ENCODE measurements at regions not wholly inside any gene's neighbourhood (a gene's known extent, or its start where the extent isn't known, plus 50 kb on each side); places are given as distances from the start of the nearest gene placed in this dataset.

DNA sequence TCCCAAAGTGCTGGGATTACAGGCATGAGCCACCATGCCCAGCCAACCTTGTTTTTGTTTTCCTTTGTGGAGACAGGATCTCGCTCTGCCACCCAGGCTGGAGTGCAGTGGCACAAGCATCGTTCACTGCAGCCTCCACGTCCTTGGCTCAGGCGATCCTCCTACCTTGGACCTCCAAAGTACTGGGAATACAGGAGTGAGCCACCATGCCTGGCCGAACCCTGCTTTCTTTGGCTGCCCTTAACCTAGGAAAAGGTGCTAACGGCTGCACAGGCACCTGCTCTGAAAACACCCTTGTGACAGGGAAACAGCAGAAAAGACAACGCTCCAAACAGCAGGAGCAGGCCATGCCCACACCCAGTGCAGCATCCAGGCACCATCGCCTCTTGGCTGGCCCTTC is 71.9 kb downstream of the OAT start:
- no peak for DNase-seq (ENCODE audit: low read depth, low spot score)
- Histone ChIP-seq H3K36me3 (ENCODE audit: control insufficient read depth, insufficient read depth, low read length) (no peaks in the 10 kb centered on the region), H3K27ac (ENCODE audit: low read length) (no peak overlapping the region), H3K4me3 (ENCODE audit: low read length) (no peak overlapping the region), H3K4me1 (ENCODE audit: control insufficient read depth, insufficient read depth, low read length) (no peaks in the 10 kb centered on the region), H3K9me3 (ENCODE audit: control insufficient read depth, insufficient read depth, low read length) (no peaks in the 10 kb centered on the region), H3K27me3 (ENCODE audit: control insufficient read depth, insufficient read depth, low read length) (no peaks in the 10 kb centered on the region)
- WGBS (ENCODE audit: insufficient coverage, insufficient read length), result no CpG with 5 or more reads among the region's 8 CpGs

DNA sequence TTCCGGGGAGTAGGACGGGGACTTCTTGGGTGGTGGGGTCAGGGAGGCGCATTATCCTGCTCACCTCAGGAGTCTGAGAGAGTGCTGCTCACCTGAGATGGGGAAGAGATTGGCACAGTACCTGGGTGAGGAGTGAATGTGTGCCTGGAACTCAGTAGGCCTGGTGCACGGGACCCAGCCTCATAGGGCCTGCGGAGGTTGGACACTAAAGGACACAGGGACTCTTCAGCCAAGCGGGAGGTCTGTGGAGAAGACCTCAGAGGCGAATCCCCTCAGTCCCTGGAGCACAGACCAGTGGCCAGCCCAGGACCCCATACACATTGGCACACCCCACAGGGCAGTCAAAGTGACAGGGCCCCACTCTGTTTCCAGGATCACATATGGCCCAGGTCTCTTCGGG is 73.2 kb downstream of the OAT start:
- Histone ChIP-seq H3K4me1 (ENCODE audit: control insufficient read depth, insufficient read depth, low read length) (no peaks in the 10 kb centered on the region), H3K27ac (ENCODE audit: low read length) (no peak overlapping the region), H3K4me3 (ENCODE audit: low read length) (no peak overlapping the region), H3K27me3 (ENCODE audit: control insufficient read depth, insufficient read depth, low read length) (no peaks in the 10 kb centered on the region), H3K9me3 (ENCODE audit: control insufficient read depth, insufficient read depth, low read length) (no peaks in the 10 kb centered on the region), H3K36me3 (ENCODE audit: control insufficient read depth, insufficient read depth, low read length) (no peaks in the 10 kb centered on the region)
- WGBS (ENCODE audit: insufficient coverage, insufficient read length), result no CpG with 5 or more reads among the region's 8 CpGs
- no peak for DNase-seq (ENCODE audit: low read depth, low spot score)

DNA sequence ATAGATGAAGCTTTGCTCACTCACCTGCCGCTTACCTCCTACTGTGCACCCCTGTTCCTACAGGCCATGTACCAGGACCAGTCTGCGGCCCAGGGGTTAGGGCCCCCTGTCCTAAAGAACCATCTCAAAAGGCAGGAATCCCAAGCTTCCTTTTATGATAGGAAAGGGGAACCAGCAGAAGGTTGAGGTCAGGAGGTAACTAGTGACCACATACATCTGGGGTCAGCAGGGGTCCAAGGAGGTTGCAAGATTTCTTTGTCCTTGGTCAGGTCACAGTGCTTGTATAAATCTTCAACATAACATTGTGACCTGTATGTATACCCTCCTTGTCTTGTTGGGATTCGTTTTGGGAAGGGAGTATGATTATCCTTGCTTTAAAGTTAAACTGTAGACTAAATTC is 73.8 kb downstream of the OAT start:
- WGBS (ENCODE audit: insufficient coverage, insufficient read length), result no CpG with 5 or more reads among the region's 3 CpGs
- DNase-seq (ENCODE audit: low read depth, low spot score), result no peak

DNA sequence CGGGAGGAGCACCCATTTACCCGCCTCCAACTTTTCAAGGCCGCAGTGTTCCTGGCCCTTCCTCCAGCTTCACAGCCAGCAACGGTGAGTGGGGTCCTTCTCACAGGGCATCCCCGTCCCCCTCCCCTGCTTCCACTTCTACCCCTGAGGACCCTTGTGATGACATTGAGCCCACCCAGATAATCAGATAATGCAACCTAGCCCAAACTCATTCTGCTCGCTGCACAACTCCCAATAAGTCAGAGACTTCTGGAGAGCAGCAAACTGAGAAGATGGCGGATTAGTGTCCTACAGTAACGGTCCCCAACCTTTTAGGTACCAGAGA is 74.5 kb downstream of the OAT start:
- WGBS (ENCODE audit: insufficient coverage, insufficient read length), result no CpG with 5 or more reads among the region's 8 CpGs
- Histone ChIP-seq H3K4me3 (ENCODE audit: low read length) (no peak overlapping the region), H3K27me3 (ENCODE audit: control insufficient read depth, insufficient read depth, low read length) (no peaks in the 10 kb centered on the region), H3K4me1 (ENCODE audit: control insufficient read depth, insufficient read depth, low read length) (no peaks in the 10 kb centered on the region), H3K27ac (ENCODE audit: low read length) (no peak overlapping the region), H3K36me3 (ENCODE audit: control insufficient read depth, insufficient read depth, low read length) (no peaks in the 10 kb centered on the region), H3K9me3 (ENCODE audit: control insufficient read depth, insufficient read depth, low read length) (no peaks in the 10 kb centered on the region)
- DNase-seq (ENCODE audit: low read depth, low spot score), result no peak

More for the DNA sequence above, 73.8 kb downstream of the OAT start:
- no peaks in the 10 kb centered on the region for H3K27me3 ChIP-seq (ENCODE audit: control insufficient read depth, insufficient read depth, low read length)
- H3K9me3 ChIP-seq (ENCODE audit: control insufficient read depth, insufficient read depth, low read length), result no peaks in the 10 kb centered on the region
- H3K27ac ChIP-seq (ENCODE audit: low read length), result no peak overlapping the region
- no peak overlapping the region for H3K4me3 ChIP-seq (ENCODE audit: low read length)
- no peaks in the 10 kb centered on the region for H3K4me1 ChIP-seq (ENCODE audit: control insufficient read depth, insufficient read depth, low read length)
- H3K36me3 ChIP-seq (ENCODE audit: control insufficient read depth, insufficient read depth, low read length), result no peaks in the 10 kb centered on the region

DNA sequence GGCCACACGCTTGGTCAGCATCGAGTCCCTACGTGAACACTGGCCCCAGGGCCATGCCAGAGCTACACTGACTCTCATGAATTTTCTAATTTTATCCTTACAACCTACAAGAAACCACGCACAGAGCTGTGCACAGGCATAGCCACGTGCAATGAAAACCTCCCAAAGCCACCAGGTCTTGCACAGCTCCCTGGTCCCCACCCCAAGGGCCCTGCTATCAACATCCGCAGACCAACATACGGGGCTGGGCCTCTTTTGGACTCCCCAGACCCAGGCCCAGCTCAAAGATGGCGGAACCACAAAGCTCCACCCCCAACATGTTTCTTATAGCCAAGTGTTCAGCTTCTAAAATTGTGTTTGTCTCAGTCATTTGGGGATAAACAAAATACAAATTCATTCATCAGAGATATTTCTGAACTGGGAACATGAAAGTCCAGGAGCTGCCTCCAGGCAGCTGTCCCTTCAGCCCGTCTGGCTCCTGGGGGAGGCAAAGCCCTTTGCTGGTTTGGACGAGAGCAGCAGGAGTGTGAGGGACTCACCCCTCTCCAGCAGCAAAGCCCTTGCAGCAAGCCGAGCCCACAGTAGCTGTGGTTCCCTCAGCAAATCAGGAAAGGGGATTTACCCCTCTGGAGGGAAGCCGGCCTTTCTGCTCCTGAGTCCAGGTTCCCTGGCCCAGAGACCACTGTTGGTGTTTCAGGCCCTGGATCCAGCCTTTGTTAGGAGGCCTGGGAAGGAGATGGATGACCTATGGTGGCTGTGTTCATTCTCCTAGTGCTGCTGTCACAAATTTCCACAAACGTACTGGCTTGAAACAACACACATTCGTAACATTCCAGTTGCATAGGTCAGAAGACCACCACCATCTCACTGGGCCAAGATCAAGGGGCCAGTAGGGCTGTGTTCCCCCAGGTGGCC is 75.1 kb downstream of the OAT start:
- no peaks in the 10 kb centered on the region for H3K4me1 ChIP-seq (ENCODE audit: control insufficient read depth, insufficient read depth, low read length)
- H3K9me3 ChIP-seq (ENCODE audit: control insufficient read depth, insufficient read depth, low read length), result no peaks in the 10 kb centered on the region
- H3K4me3 ChIP-seq (ENCODE audit: low read length), result no peak overlapping the region
- no peak overlapping the region for H3K27ac ChIP-seq (ENCODE audit: low read length)
- no peak for DNase-seq (ENCODE audit: low read depth, low spot score)
- H3K27me3 ChIP-seq (ENCODE audit: control insufficient read depth, insufficient read depth, low read length), result no peaks in the 10 kb centered on the region
- no peaks in the 10 kb centered on the region for H3K36me3 ChIP-seq (ENCODE audit: control insufficient read depth, insufficient read depth, low read length)
- no CpG with 5 or more reads among the region's 14 CpGs for WGBS (ENCODE audit: insufficient coverage, insufficient read length)

DNA sequence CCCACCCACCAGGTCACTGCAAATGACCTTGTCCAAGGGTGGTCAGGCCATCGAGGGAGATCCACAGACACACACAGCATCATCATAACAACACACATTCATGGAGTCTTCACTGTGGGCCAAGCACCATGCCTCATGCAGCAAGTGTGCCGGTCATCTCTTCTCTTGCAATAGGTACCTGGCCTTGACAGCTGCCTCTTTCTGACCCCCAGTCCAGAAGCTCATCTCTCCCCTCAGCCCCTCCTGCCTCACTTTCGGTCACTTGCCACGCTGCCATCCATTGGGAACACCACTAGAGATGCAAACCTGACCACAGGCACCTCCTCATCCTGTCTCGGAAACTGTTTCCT is 75.9 kb downstream of the OAT start:
- H3K4me3 ChIP-seq (ENCODE audit: low read length), result no peak overlapping the region

DNA sequence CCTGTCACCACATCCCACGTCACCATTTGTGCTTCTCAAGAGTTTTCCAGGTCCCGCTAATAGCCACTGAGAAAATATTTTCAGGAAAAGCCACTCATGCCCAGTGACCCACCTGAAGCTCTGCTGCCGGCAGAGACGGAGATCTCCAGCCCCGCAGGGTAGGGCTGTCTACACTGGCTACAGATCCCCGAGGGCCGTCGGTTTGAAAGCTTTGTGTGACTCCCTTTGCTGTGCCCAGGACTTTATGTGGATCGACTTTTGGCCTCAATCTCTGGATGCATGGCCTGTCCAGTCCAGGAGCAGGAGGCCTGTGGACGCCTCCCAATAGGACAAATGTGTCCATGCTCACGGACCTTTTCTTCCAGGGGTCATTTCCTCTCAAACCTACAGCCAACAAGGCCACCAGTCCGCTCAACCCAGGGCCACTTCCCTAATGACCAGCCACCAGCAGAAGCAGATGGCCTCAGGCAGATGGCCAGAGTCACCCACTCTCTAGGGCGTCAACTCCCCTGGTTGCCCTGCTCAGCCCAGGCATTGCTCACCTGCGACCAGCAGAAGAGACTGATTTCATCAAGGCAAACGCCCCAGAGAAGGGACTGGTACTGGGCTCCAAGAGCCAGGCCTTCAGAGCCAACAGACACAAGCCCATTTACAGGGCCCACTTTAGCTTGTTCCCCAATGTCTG is 76.4 kb downstream of the OAT start:
- Histone ChIP-seq H3K4me3 (ENCODE audit: low read length) (no peak overlapping the region), H3K27me3 (ENCODE audit: control insufficient read depth, insufficient read depth, low read length) (no peaks in the 10 kb centered on the region), H3K27ac (ENCODE audit: low read length) (no peak overlapping the region), H3K4me1 (ENCODE audit: control insufficient read depth, insufficient read depth, low read length) (no peaks in the 10 kb centered on the region), H3K36me3 (ENCODE audit: control insufficient read depth, insufficient read depth, low read length) (no peaks in the 10 kb centered on the region), H3K9me3 (ENCODE audit: control insufficient read depth, insufficient read depth, low read length) (no peaks in the 10 kb centered on the region)
- no CpG with 5 or more reads among the region's 15 CpGs for WGBS (ENCODE audit: insufficient coverage, insufficient read length)
- DNase-seq (ENCODE audit: low read depth, low spot score), result no peak

More for the DNA sequence above, 75.9 kb downstream of the OAT start:
- no peaks in the 10 kb centered on the region for H3K9me3 ChIP-seq (ENCODE audit: control insufficient read depth, insufficient read depth, low read length)
- no peaks in the 10 kb centered on the region for H3K27me3 ChIP-seq (ENCODE audit: control insufficient read depth, insufficient read depth, low read length)
- no peaks in the 10 kb centered on the region for H3K4me1 ChIP-seq (ENCODE audit: control insufficient read depth, insufficient read depth, low read length)
- no CpG with 5 or more reads among the region's 5 CpGs for WGBS (ENCODE audit: insufficient coverage, insufficient read length)
- no peak for DNase-seq (ENCODE audit: low read depth, low spot score)
- no peak overlapping the region for H3K27ac ChIP-seq (ENCODE audit: low read length)
- no peaks in the 10 kb centered on the region for H3K36me3 ChIP-seq (ENCODE audit: control insufficient read depth, insufficient read depth, low read length)

DNA sequence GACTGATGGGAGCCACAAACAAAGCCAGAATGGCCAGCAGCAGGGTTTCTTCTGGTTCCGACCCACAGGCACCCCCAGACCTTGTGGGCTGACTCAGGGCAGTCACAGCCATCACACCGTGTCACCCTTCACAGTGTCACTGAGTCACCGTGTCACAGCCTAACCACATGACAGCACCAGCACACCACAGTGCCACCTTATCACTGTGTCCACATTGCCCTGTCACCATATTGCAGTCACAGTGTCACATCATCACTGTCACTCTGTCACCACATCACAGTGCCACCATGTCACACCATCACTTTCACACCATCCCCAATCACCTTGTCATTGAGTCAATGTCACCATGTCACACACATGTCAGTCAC is 77.0 kb downstream of the OAT start:
- no peak for DNase-seq (ENCODE audit: low read depth, low spot score)
- Histone ChIP-seq H3K4me3 (ENCODE audit: low read length) (no peak overlapping the region), H3K27me3 (ENCODE audit: control insufficient read depth, insufficient read depth, low read length) (no peaks in the 10 kb centered on the region), H3K4me1 (ENCODE audit: control insufficient read depth, insufficient read depth, low read length) (no peaks in the 10 kb centered on the region), H3K9me3 (ENCODE audit: control insufficient read depth, insufficient read depth, low read length) (no peaks in the 10 kb centered on the region), H3K27ac (ENCODE audit: low read length) (no peak overlapping the region), H3K36me3 (ENCODE audit: control insufficient read depth, insufficient read depth, low read length) (no peaks in the 10 kb centered on the region)
- no CpG with 5 or more reads among the region's 3 CpGs for WGBS (ENCODE audit: insufficient coverage, insufficient read length)

DNA sequence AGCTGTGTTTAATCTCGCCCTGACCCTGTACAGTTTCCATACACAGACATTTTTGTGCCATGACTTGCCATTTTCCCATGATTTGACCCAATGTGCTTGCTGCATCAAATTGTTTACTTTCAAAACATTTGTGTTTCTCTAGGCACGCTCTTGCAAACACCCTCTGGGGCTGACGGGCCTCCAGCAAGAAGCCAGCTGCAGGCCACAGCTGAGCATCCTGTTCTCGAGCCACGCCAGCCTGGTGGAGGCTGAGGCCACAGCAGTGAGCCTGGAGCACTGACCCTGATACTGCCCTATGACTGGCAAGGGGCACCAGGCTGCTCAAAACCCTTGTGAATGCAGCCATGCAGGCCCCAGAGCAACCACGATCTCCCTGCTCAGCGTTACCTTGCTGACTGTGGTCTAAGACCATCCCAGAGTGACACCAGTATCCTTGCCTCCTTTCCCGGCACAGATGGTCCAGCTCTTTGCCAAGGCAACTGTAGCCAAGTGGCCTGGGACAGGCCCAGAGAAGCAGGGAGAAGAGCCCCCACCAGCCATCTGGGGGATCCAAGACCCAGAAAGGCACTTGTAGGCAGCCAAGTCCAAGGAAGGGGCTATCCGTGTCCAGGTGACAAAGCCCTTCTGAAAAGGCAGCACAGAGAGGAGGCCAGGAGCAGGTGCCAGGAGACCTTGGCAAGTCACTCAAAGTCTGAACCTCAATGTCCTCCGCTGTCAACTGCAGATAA is 78.5 kb downstream of the OAT start:
- Histone ChIP-seq H3K27me3 (ENCODE audit: control insufficient read depth, insufficient read depth, low read length) (no peaks in the 10 kb centered on the region), H3K4me1 (ENCODE audit: control insufficient read depth, insufficient read depth, low read length) (no peaks in the 10 kb centered on the region), H3K27ac (ENCODE audit: low read length) (no peak overlapping the region), H3K36me3 (ENCODE audit: control insufficient read depth, insufficient read depth, low read length) (no peaks in the 10 kb centered on the region), H3K9me3 (ENCODE audit: control insufficient read depth, insufficient read depth, low read length) (no peaks in the 10 kb centered on the region), H3K4me3 (ENCODE audit: low read length) (no peak overlapping the region)
- no CpG with 5 or more reads among the region's 10 CpGs for WGBS (ENCODE audit: insufficient coverage, insufficient read length)
- DNase-seq (ENCODE audit: low read depth, low spot score), result no peak

DNA sequence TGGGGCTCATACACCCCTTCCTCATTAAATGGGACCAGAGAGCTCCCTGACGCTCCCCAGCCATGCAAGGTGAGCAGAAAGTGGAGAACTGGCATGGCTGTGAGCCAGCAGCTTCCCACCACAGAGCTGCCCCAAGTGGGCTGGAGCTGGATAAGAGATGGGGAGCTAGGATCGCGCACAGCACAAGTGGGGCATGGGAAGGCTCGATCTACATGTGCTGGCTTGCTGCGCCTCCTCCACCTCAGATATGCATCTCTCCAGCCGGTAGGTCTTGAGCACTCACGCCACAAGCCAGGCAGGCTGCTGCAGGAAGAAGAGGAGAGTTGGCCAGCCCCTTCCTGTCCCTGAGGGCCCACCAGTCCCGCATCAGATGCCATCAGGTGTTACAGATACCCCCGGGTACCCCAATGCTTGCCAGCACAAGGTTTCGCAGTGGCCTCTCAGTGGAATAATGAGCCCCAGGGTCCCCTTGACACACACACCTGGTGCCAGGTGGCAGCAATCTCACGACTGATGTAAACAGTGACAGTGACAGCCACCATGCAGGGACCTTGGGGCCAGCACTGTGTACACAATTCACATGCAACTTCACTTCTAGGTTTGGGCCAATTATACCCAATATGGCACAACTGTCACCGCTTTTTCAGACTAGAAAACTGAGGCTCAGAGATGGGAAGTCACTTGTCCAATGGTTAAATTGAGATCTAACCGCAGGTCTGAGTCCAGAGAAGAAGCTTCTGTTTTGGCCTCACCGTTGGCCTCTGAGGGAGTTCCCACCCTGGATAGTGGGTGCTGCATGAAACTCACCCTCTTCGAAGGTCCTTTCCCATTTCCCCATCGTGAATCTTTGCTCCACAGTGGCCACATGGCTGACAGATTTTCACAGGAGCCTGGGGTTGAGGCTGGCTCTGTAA is 79.3 kb downstream of the OAT start:
- Histone ChIP-seq H3K4me1 (ENCODE audit: control insufficient read depth, insufficient read depth, low read length) (no peaks in the 10 kb centered on the region), H3K36me3 (ENCODE audit: control insufficient read depth, insufficient read depth, low read length) (no peaks in the 10 kb centered on the region), H3K9me3 (ENCODE audit: control insufficient read depth, insufficient read depth, low read length) (no peaks in the 10 kb centered on the region), H3K4me3 (ENCODE audit: low read length) (no peak overlapping the region), H3K27ac (ENCODE audit: low read length) (no peak overlapping the region), H3K27me3 (ENCODE audit: control insufficient read depth, insufficient read depth, low read length) (no peaks in the 10 kb centered on the region)
- no peak for DNase-seq (ENCODE audit: low read depth, low spot score)
- WGBS (ENCODE audit: insufficient coverage, insufficient read length), result no CpG with 5 or more reads among the region's 16 CpGs

All from iPS DF 6.9 (cell line).